HCT116 (cell line): ENCODE measurements at regions not wholly inside any gene's neighbourhood (a gene's known extent, or its start where the extent isn't known, plus 50 kb on each side); places are given as distances from the start of the nearest gene placed in this dataset.

ENCODE experiments used
- CTCF ChIP-seq, 3 experiments: fragments of 200-600 bp in 1 of 3; sonication (generic) in 1 of 3; IDR thresholded peaks in 2 of 3; conservative IDR thresholded peaks in 1 of 3; 2 replicates each; pipeline ENCODE4 v1.5.1; 2012 to 2017; ENCODE audit warnings: low read depth in 2 of 3, low read length in 2 of 3, antibody characterized with exemption in 1 of 3, borderline replicate concordance in 1 of 3, control low read depth in 1 of 3, mild to moderate bottlenecking in 1 of 3, mixed read lengths in 1 of 3, mixed run types in 1 of 3, moderate library complexity in 1 of 3; ENCODE audit not compliant: insufficient read depth in 1 of 3
- EZH2phosphoT487 ChIP-seq: fragments of 200-600 bp; IDR thresholded peaks from 2 replicates; pipeline ENCODE4 v1.6.1; 2018; ENCODE audit warnings: antibody characterized with exemption, borderline replicate concordance
- POLR2AphosphoS5 ChIP-seq: IDR thresholded peaks from 2 replicates; pipeline ENCODE4 v1.6.1; 2011; ENCODE audit warnings: mild to moderate bottlenecking, low read depth, low read length, moderate library complexity
- REST ChIP-seq: IDR thresholded peaks from 2 replicates; pipeline ENCODE4 v1.6.1; 2012; ENCODE audit warnings: low read depth

- TF ChIP-seq REST (no peak), EZH2phosphoT487 (no peak), CTCF (IDR thresholded peaks at IDR 0.05 in 2 of 3, conservative IDR thresholded peaks at IDR 0.05 in 1 of 3; ENCODE audit: borderline replicate concordance in 1 of 3, insufficient read depth in 1 of 3, low read depth in 2 of 3, low read length in 2 of 3) (no peak), POLR2AphosphoS5 (no peak)
These were observed 259.9 kb upstream of the STARD13 start for GRCh38 chr13:33545492-33545891.
